ENCODE measurements at regions not wholly inside any gene's neighbourhood (a gene's known extent, or its start where the extent isn't known, plus 50 kb on each side); places are given as distances from the start of the nearest gene placed in this dataset.

GRCh38 chr15:91624353-91624968, 229.0 kb upstream of the SLCO3A1 start:
- H3K27me3 ChIP-seq = no peaks in the 10 kb centered on the region
- no peaks in the 10 kb centered on the region for H3K79me2 ChIP-seq
- H3K27ac ChIP-seq = no peak overlapping the region
- no peak overlapping the region for H3K4me2 ChIP-seq
- H3K4me3 ChIP-seq = no peak overlapping the region
- no peak overlapping the region for H2AFZ ChIP-seq
- H3K9me2 ChIP-seq (replicated peaks; ENCODE audit: insufficient read depth) = no peaks in the 10 kb centered on the region
- TF ChIP-seq EZH2 (IDR thresholded peaks at IDR 0.05; ENCODE audit: borderline replicate concordance) (no peak), EZH2phosphoT487 (IDR thresholded peaks at IDR 0.05; ENCODE audit: low read depth, severe bottlenecking, unreplicated experiment) (no peak), CTCF (IDR thresholded peaks at IDR 0.05; ENCODE audit: poor library complexity) (no peak)
- no peaks in the 10 kb centered on the region for H4K20me1 ChIP-seq (ENCODE audit: insufficient read depth, poor library complexity, severe bottlenecking)
- H3K4me1 ChIP-seq (ENCODE audit: insufficient read depth) = no peaks in the 10 kb centered on the region
- no peak for DNase-seq (ENCODE audit: low spot score)
- H3K9me3 ChIP-seq (ENCODE audit: low read depth) = no peaks in the 10 kb centered on the region
- 82% methylated on average over 3 of the region's 3 CpGs for WGBS (ENCODE audit: low lambda C conversion rate, missing lambda C conversion rate)
- no peaks in the 10 kb centered on the region for H3K36me3 ChIP-seq (replicated peaks; ENCODE audit: insufficient read depth, low read depth)

- no peak for TF ChIP-seq EZH2phosphoT487 (IDR thresholded peaks at IDR 0.05; ENCODE audit: low read depth, severe bottlenecking, unreplicated experiment)
- TF ChIP-seq EZH2 (IDR thresholded peaks at IDR 0.05; ENCODE audit: borderline replicate concordance) = no peak
- no peak for TF ChIP-seq CTCF (IDR thresholded peaks at IDR 0.05; ENCODE audit: poor library complexity)
- no peak overlapping the region for H3K4me3 ChIP-seq
- H2AFZ ChIP-seq = no peak overlapping the region
- no peaks in the 10 kb centered on the region for H4K20me1 ChIP-seq (ENCODE audit: insufficient read depth, poor library complexity, severe bottlenecking)
- H3K36me3 ChIP-seq (replicated peaks; ENCODE audit: insufficient read depth, low read depth) = no peaks in the 10 kb centered on the region
- no peak overlapping the region for H3K4me2 ChIP-seq
- 72% methylated on average over 6 of the region's 6 CpGs for WGBS (ENCODE audit: low lambda C conversion rate, missing lambda C conversion rate)
- no peak overlapping the region for H3K27ac ChIP-seq
- no peaks in the 10 kb centered on the region for H3K9me3 ChIP-seq (ENCODE audit: low read depth)
- H3K9me2 ChIP-seq (replicated peaks; ENCODE audit: insufficient read depth) = no peaks in the 10 kb centered on the region
- H3K4me1 ChIP-seq (ENCODE audit: insufficient read depth) = no peaks in the 10 kb centered on the region
- DNase-seq (ENCODE audit: low spot score) = no peak
- no peaks in the 10 kb centered on the region for H3K27me3 ChIP-seq
- no peaks in the 10 kb centered on the region for H3K79me2 ChIP-seq
Observed at GRCh38 chr15:91625506-91625905, 228.0 kb upstream of the SLCO3A1 start.

- Histone ChIP-seq H3K36me3 (replicated peaks; ENCODE audit: insufficient read depth, low read depth) (no peaks in the 10 kb centered on the region), H3K4me1 (ENCODE audit: insufficient read depth) (no peaks in the 10 kb centered on the region), H3K27ac (no peak overlapping the region), H3K4me2 (no peak overlapping the region), H3K4me3 (no peak overlapping the region), H3K27me3 (no peaks in the 10 kb centered on the region), H2AFZ (no peak overlapping the region), H3K9me2 (replicated peaks; ENCODE audit: insufficient read depth) (no peaks in the 10 kb centered on the region), H4K20me1 (ENCODE audit: insufficient read depth, poor library complexity, severe bottlenecking) (no peaks in the 10 kb centered on the region), H3K9me3 (ENCODE audit: low read depth) (no peaks in the 10 kb centered on the region), H3K79me2 (no peaks in the 10 kb centered on the region)
- TF ChIP-seq EZH2 (IDR thresholded peaks at IDR 0.05; ENCODE audit: borderline replicate concordance) (no peak), CTCF (IDR thresholded peaks at IDR 0.05; ENCODE audit: poor library complexity) (no peak), EZH2phosphoT487 (IDR thresholded peaks at IDR 0.05; ENCODE audit: low read depth, severe bottlenecking, unreplicated experiment) (no peak)
- WGBS (ENCODE audit: low lambda C conversion rate, missing lambda C conversion rate) = 52% methylated on average over 11 of the region's 11 CpGs
- peak; percentile 8 for DNase-seq (ENCODE audit: low spot score)
Observed at GRCh38 chr15:91627473-91628278, 225.8 kb upstream of the SLCO3A1 start.

All from hepatocyte (in vitro differentiated cells).